ENCODE measurements at regions not wholly inside any gene's neighbourhood (a gene's known extent, or its start where the extent isn't known, plus 50 kb on each side); places are given as distances from the start of the nearest gene placed in this dataset.

GRCh38 chr11:92453055-92453454 lies 228.4 kb downstream of the FAT3 start:
- Histone ChIP-seq H3K4me1 (ENCODE audit: control insufficient read depth, insufficient read depth, low read length) (no peaks in the 10 kb centered on the region), H3K4me3 (ENCODE audit: low read depth in 2 of 2, low read length in 2 of 2) (no peak overlapping the region), H3K9me3 (ENCODE audit: control insufficient read depth, insufficient read depth, low read depth, low read length) (no peaks in the 10 kb centered on the region), H3K27me3 (ENCODE audit: control insufficient read depth, insufficient read depth, low read length) (no peaks in the 10 kb centered on the region), H3K27ac (ENCODE audit: low read length) (no peak overlapping the region), H3K36me3 (ENCODE audit: control insufficient read depth, insufficient read depth, low read length) (no peaks in the 10 kb centered on the region)
- ChIA-PET CTCF (no interaction called here), POLR2A (no interaction called here)
- ATAC-seq (no peak), DNase-seq (ENCODE audit: low read depth, low spot score) (no peak)
- intact Hi-C loops (cut with micrococcal nuclease; ENCODE audit: unreplicated experiment) (no loop called here), in situ Hi-C loops (cut with HindIII; ENCODE audit: low pct_unique_long_range_greater_than_20kb, low sequenced_read_pairs) (no loop called here)
- TF ChIP-seq REST (IDR thresholded peaks at IDR 0.05; ENCODE audit: insufficient read depth in 1 of 2, low read depth in 2 of 2, low read length in 1 of 2) (no peak), POLR2AphosphoS5 (IDR thresholded peaks at IDR 0.05; ENCODE audit: low read depth, low read length) (no peak), SIN3A (IDR thresholded peaks at IDR 0.05; ENCODE audit: borderline replicate concordance, insufficient read depth, low read depth, low read length) (no peak), CTCF (IDR thresholded peaks at IDR 0.05) (no peak), TCF7L2 (IDR thresholded peaks at IDR 0.05; ENCODE audit: low read depth, low read length) (no peak)
- BruUV-seq (replicated peaks), result no TSS peak

GRCh38 chr11:92455210-92455790 lies 230.7 kb downstream of the FAT3 start:
- Histone ChIP-seq H3K27me3 (ENCODE audit: control insufficient read depth, insufficient read depth, low read length) (no peaks in the 10 kb centered on the region), H3K4me3 (ENCODE audit: low read depth in 2 of 2, low read length in 2 of 2) (no peak overlapping the region), H3K4me1 (ENCODE audit: control insufficient read depth, insufficient read depth, low read length) (no peaks in the 10 kb centered on the region), H3K9me3 (ENCODE audit: control insufficient read depth, insufficient read depth, low read depth, low read length) (no peaks in the 10 kb centered on the region), H3K36me3 (ENCODE audit: control insufficient read depth, insufficient read depth, low read length) (no peaks in the 10 kb centered on the region), H3K27ac (ENCODE audit: low read length) (no peak overlapping the region)
- intact Hi-C loops (cut with micrococcal nuclease; ENCODE audit: unreplicated experiment) (no loop called here), in situ Hi-C loops (cut with HindIII; ENCODE audit: low pct_unique_long_range_greater_than_20kb, low sequenced_read_pairs) (no loop called here)
- CTCF ChIA-PET, result no interaction called here
- BruUV-seq (replicated peaks), result no TSS peak
- no peak for DNase-seq (ENCODE audit: low read depth, low spot score)
- no peak for ATAC-seq
- POLR2A ChIA-PET, result no interaction called here
- TF ChIP-seq SIN3A (IDR thresholded peaks at IDR 0.05; ENCODE audit: borderline replicate concordance, insufficient read depth, low read depth, low read length) (no peak), CTCF (IDR thresholded peaks at IDR 0.05) (no peak), TCF7L2 (IDR thresholded peaks at IDR 0.05; ENCODE audit: low read depth, low read length) (no peak), POLR2AphosphoS5 (IDR thresholded peaks at IDR 0.05; ENCODE audit: low read depth, low read length) (no peak)

Measured in Panc1 (cell line).